HCT116 (cell line): ENCODE measurements at regions not wholly inside any gene's neighbourhood (a gene's known extent, or its start where the extent isn't known, plus 50 kb on each side); places are given as distances from the start of the nearest gene placed in this dataset.

Experiments used
- ATAC-seq: fragments of 200-7000 bp; cut with Tn5 transposase; 2 replicates; pipeline ENCODE4 v1.9.1; 2020; ENCODE audit warnings: mild to moderate bottlenecking, moderate library complexity
- BruUV-seq: library from RNA; stranded (reverse); fragments of 400-500 nt; replicated peaks from 2 replicates; lab custom pipeline; 2021; lab: Mats Ljungman, UMichigan
- CTCF ChIA-PET: fragments of 300-600 bp; sonication (Branson Sonifier 250); formaldehyde crosslinking; loops from one replicate; lab custom pipeline; 2021; ENCODE audit warnings: antibody characterized with exemption; lab: Charles Lee
- POLR2A ChIA-PET: fragments of 300-600, 350-600 bp; sonication (Branson Sonifier 250); formaldehyde crosslinking; loops from one replicate; lab custom pipeline; 2021; ENCODE audit warnings: antibody characterized with exemption; lab: Charles Lee
- RAD21 ChIA-PET, 2 experiments: fragments of 300-600 bp; sonication (Branson Sonifier 250); formaldehyde crosslinking; loops; one replicate each; lab custom pipeline; 2023; ENCODE audit warnings: low total read pairs in 2 of 2; ENCODE audit not compliant: uncharacterized antibody in 2 of 2, unreplicated experiment in 2 of 2, low non-redundant PET in 1 of 2; lab: Charles Lee
- DNase-seq: peaks from one replicate; pipeline ENCODE4 v3.0.0-alpha.2; 2010; ENCODE audit warnings: low read depth, low spot score
- H2AFZ ChIP-seq: fragments of 200-600 bp; shearing (Covaris generic), sonication (generic); 2 replicates; pipeline ENCODE4 v1.6.1; 2017; ENCODE audit warnings: low read depth, mixed run types, mixed read lengths, antibody characterized with exemption, low read length; ENCODE audit not compliant: poor library complexity, severe bottlenecking
- H3K27ac ChIP-seq: 2 replicates; pipeline ENCODE4 v1.5.1; 2012; ENCODE audit warnings: low read depth, low read length
- H3K27me3 ChIP-seq: fragments of 200-600 bp; sonication (generic); 2 replicates; pipeline ENCODE4 v1.6.1; 2016; ENCODE audit warnings: mixed run types, low read length, mixed read lengths; ENCODE audit not compliant: insufficient read depth
- H3K36me3 ChIP-seq, 2 experiments: fragments of 200-500 bp in 1 of 2; fragments of 200-600 bp in 1 of 2; sonication (Bioruptor generic) in 1 of 2; sonication (generic) in 1 of 2; 2 replicates each; pipeline versions ENCODE4 v1.5.1 to v1.6.1; 2014 to 2016; ENCODE audit warnings: low read length in 2 of 2, inconsistent platforms in 1 of 2, mixed read lengths in 1 of 2, mixed run types in 1 of 2; ENCODE audit not compliant: insufficient read depth in 2 of 2, control insufficient read depth in 1 of 2
- H3K4me1 ChIP-seq, 2 experiments: fragments of 200-600 bp in 1 of 2; sonication (generic) in 1 of 2; 2 replicates each; pipeline versions ENCODE4 v1.5.1 to v1.6.1; 2012 to 2017; ENCODE audit warnings: low read length in 2 of 2, inconsistent platforms in 1 of 2, mild to moderate bottlenecking in 1 of 2, mixed read lengths in 1 of 2, mixed run types in 1 of 2, moderate library complexity in 1 of 2; ENCODE audit not compliant: insufficient read depth in 2 of 2, control insufficient read depth in 1 of 2
- H3K4me2 ChIP-seq: fragments of 200-600 bp; sonication (generic); 2 replicates; pipeline ENCODE4 v1.6.1; 2017; ENCODE audit warnings: mixed run types, low read length, mixed read lengths
- H3K4me3 ChIP-seq, 2 experiments: fragments of 200-600 bp in 1 of 2; sonication (generic) in 1 of 2; replicated peaks in 1 of 2; 2 replicates each; pipeline ENCODE4 v1.5.1; 2011 to 2016; ENCODE audit warnings: low read length in 2 of 2, control low read depth in 1 of 2, low read depth in 1 of 2, mild to moderate bottlenecking in 1 of 2, mixed read lengths in 1 of 2, mixed run types in 1 of 2
- H3K79me2 ChIP-seq: fragments of 200-600 bp; sonication (generic); 2 replicates; pipeline ENCODE4 v1.6.1; 2017; ENCODE audit warnings: mild to moderate bottlenecking, mixed run types, low read length, moderate library complexity, mixed read lengths; ENCODE audit not compliant: insufficient read depth
- H3K9ac ChIP-seq: fragments of 200-600 bp; sonication (generic); 2 replicates; pipeline ENCODE4 v1.6.1; 2016; ENCODE audit warnings: low read length, mixed read lengths
- H3K9me2 ChIP-seq: fragments of 200-600 bp; sonication (generic), shearing (Covaris generic); 2 replicates; pipeline ENCODE4 v1.6.1; 2017; ENCODE audit warnings: mixed run types, mild to moderate bottlenecking, moderate library complexity; ENCODE audit not compliant: insufficient read depth
- H3K9me3 ChIP-seq, 2 experiments: fragments of 200-500 bp in 1 of 2; fragments of 200-600 bp in 1 of 2; sonication (Bioruptor generic) in 1 of 2; sonication (generic) in 1 of 2; 2 replicates each; pipeline ENCODE4 v1.6.1; 2014 to 2017; ENCODE audit warnings: low read length in 2 of 2, mixed read lengths in 2 of 2, inconsistent platforms in 1 of 2, low read depth in 1 of 2, mild to moderate bottlenecking in 1 of 2, mixed run types in 1 of 2, moderate library complexity in 1 of 2; ENCODE audit not compliant: control insufficient read depth in 1 of 2, insufficient read depth in 1 of 2
- H4K20me1 ChIP-seq: fragments of 200-600 bp; sonication (generic), shearing (Covaris generic); 2 replicates; pipeline ENCODE4 v1.6.1; 2017; ENCODE audit warnings: mixed run types, mild to moderate bottlenecking, moderate library complexity; ENCODE audit not compliant: insufficient read depth
- ATF3 ChIP-seq: IDR thresholded peaks from 2 replicates; pipeline ENCODE4 v1.6.1; 2012
- CBX3 ChIP-seq: IDR thresholded peaks from 2 replicates; pipeline ENCODE4 v1.6.1; 2012; ENCODE audit warnings: low read depth
- CEBPB ChIP-seq: IDR thresholded peaks from 2 replicates; pipeline ENCODE4 v1.6.1; 2012; ENCODE audit warnings: low read depth
- EGR1 ChIP-seq: IDR thresholded peaks from 2 replicates; pipeline ENCODE4 v1.6.1; 2012; ENCODE audit warnings: low read depth
- EZH2 ChIP-seq: fragments of 200-600 bp; sonication (generic); IDR thresholded peaks from 2 replicates; pipeline ENCODE4 v1.6.1; 2017; ENCODE audit warnings: antibody characterized with exemption, mixed run types
- EZH2phosphoT487 ChIP-seq: fragments of 200-600 bp; IDR thresholded peaks from 2 replicates; pipeline ENCODE4 v1.6.1; 2018; ENCODE audit warnings: antibody characterized with exemption, borderline replicate concordance
- FOSL1 ChIP-seq: IDR thresholded peaks from 2 replicates; pipeline ENCODE4 v1.6.1; 2012; ENCODE audit warnings: low read depth
- JUND ChIP-seq: IDR thresholded peaks from 2 replicates; pipeline ENCODE4 v1.6.1; 2012
- POLR2AphosphoS5 ChIP-seq: IDR thresholded peaks from 2 replicates; pipeline ENCODE4 v1.6.1; 2011; ENCODE audit warnings: mild to moderate bottlenecking, low read depth, low read length, moderate library complexity
- SIN3A ChIP-seq: IDR thresholded peaks from 2 replicates; pipeline ENCODE4 v1.6.1; 2012; ENCODE audit warnings: low read depth
- SRF ChIP-seq: IDR thresholded peaks from 2 replicates; pipeline ENCODE4 v1.6.1; 2012; ENCODE audit warnings: low read depth
- TCF7L2 ChIP-seq: IDR thresholded peaks from 2 replicates; pipeline ENCODE4 v1.7.0; 2011; ENCODE audit warnings: borderline replicate concordance, inconsistent platforms; ENCODE audit not compliant: insufficient read depth, insufficient read length; ENCODE audit errors: extremely low read depth
- YY1 ChIP-seq: IDR thresholded peaks from 2 replicates; pipeline ENCODE4 v1.6.1; 2011; ENCODE audit warnings: low read length, low read depth, moderate library complexity, mild to moderate bottlenecking; ENCODE audit not compliant: insufficient replicate concordance; ENCODE audit errors: extremely low read depth
- ZFX ChIP-seq: fragments of 450-650 bp; IDR thresholded peaks from 2 replicates; pipeline ENCODE4 v1.6.1; 2017
- intact Hi-C: fragments of 100-400 bp; cut with micrococcal nuclease; formaldehyde crosslinking; loops from 2 replicates; pipeline ENCODE4 v1.10.0; 2022

GRCh38 chr11:97764193-97764592 lies 1256.6 kb upstream of the CNTN5 start:
- TF ChIP-seq YY1 (no peak), EZH2 (no peak), TCF7L2 (no peak), ZFX (no peak), ATF3 (no peak), FOSL1 (no peak), EZH2phosphoT487 (no peak), CEBPB (no peak), SIN3A (no peak), JUND (no peak), EGR1 (no peak), SRF (no peak), POLR2AphosphoS5 (no peak)
- H3K9ac ChIP-seq, result no peak overlapping the region
- H3K4me1 ChIP-seq, result no peaks in the 10 kb centered on the region
- H3K79me2 ChIP-seq, result no peaks in the 10 kb centered on the region
- no peak overlapping the region for H2AFZ ChIP-seq
- H3K9me3 ChIP-seq, result peaks cover 6 to 8% of the 10 kb centered on the region in 2 experiments; a peak in 2 of 4 replicates
- no peak overlapping the region for H3K4me3 ChIP-seq
- ChIA-PET CTCF (no interaction called here), POLR2A (no interaction called here), RAD21 (no interaction called here)
- no peak for ATAC-seq
- H3K27ac ChIP-seq, result no peak overlapping the region
- H3K27me3 ChIP-seq, result no peaks in the 10 kb centered on the region
- no TSS peak for BruUV-seq
- no peaks in the 10 kb centered on the region for H3K36me3 ChIP-seq
- intact Hi-C loops, result no loop called here
- H3K9me2 ChIP-seq, result no peaks in the 10 kb centered on the region
- DNase-seq, result no peak
- no peaks in the 10 kb centered on the region for H4K20me1 ChIP-seq
- H3K4me2 ChIP-seq, result no peak overlapping the region

- Histone ChIP-seq H3K9me3 (peaks cover 6 to 8% of the 10 kb centered on the region in 2 experiments; a peak in 2 of 4 replicates), H3K27ac (no peak overlapping the region), H3K27me3 (no peaks in the 10 kb centered on the region)
- TF ChIP-seq CBX3 (no peak), FOSL1 (no peak), SRF (no peak)
- TF ChIP-seq, all 23 proteins: peak for 0
- BruUV-seq, result no TSS peak
- CTCF ChIA-PET, result no interaction called here
- Histone ChIP-seq H2AFZ (no peak overlapping the region), H3K36me3 (no peaks in the 10 kb centered on the region), H3K79me2 (no peaks in the 10 kb centered on the region), H3K4me3 (no peak overlapping the region), H3K9ac (no peak overlapping the region), H3K4me1 (no peaks in the 10 kb centered on the region), H4K20me1 (no peaks in the 10 kb centered on the region), H3K9me2 (no peaks in the 10 kb centered on the region), H3K4me2 (no peak overlapping the region)
- RAD21 ChIA-PET, result no interaction called here
- POLR2A ChIA-PET, result no interaction called here
- intact Hi-C loops, result no loop called here
- ATAC-seq (no peak), DNase-seq (no peak)
These were observed 1256.1 kb upstream of the CNTN5 start for GRCh38 chr11:97764605-97765004.
